ENCODE measurements at regions not wholly inside any gene's neighbourhood (a gene's known extent, or its start where the extent isn't known, plus 50 kb on each side); places are given as distances from the start of the nearest gene placed in this dataset.

- H3K9me3 ChIP-seq (replicated peaks; ENCODE audit: control insufficient read depth, insufficient read depth, low read depth, low read length): no peaks in the 10 kb centered on the region
- intact Hi-C loops (cut with micrococcal nuclease): no loop called here
- H3K36me3 ChIP-seq (ENCODE audit: control insufficient read depth, insufficient read depth, low read length): no peaks in the 10 kb centered on the region
- no peak for DNase-seq (ENCODE audit: extremely low read depth in 1 of 4, low spot score in 3 of 4)
- no peaks in the 10 kb centered on the region for H3K4me1 ChIP-seq (replicated peaks in 1 of 2; ENCODE audit: control insufficient read depth in 2 of 2, insufficient read depth in 2 of 2, low read length in 2 of 2)
- H3K9ac ChIP-seq (ENCODE audit: insufficient read depth in 1 of 2, low read depth in 2 of 2, low read length in 2 of 2): no peak overlapping the region
- no TSS peak for BruUV-seq (replicated peaks)
- H3K79me2 ChIP-seq (ENCODE audit: control insufficient read depth, insufficient read depth, low read length): no peaks in the 10 kb centered on the region
- no peak overlapping the region for H3K4me2 ChIP-seq (ENCODE audit: insufficient read depth, low read length)
- H3K27me3 ChIP-seq (ENCODE audit: control insufficient read depth in 2 of 2, insufficient read depth in 2 of 2, low read length in 2 of 2): no peaks in the 10 kb centered on the region
- H3K27ac ChIP-seq (ENCODE audit: extremely low read depth, low read depth, low read length): no peak overlapping the region
- WGBS (ENCODE audit: insufficient coverage, low coverage, missing lambda C conversion rate): 0% methylated on average over 1 of the region's 1 CpG
- no peaks in the 10 kb centered on the region for H3K9me1 ChIP-seq (ENCODE audit: control insufficient read depth, insufficient read depth, low read length)
- ChIA-PET CTCF (ENCODE audit: low intra/inter-chr PET ratio) (no interaction called here), POLR2A (no interaction called here)
- in situ Hi-C loops (cut with MboI): no loop called here
- no peak overlapping the region for H2AFZ ChIP-seq (ENCODE audit: low read depth, low read length)
- H3K4me3 ChIP-seq: no peak overlapping the region
- no peak for FAIRE-seq
- no peaks in the 10 kb centered on the region for H4K20me1 ChIP-seq (replicated peaks; ENCODE audit: control insufficient read depth, insufficient read depth, low read length)
- TF ChIP-seq NEUROD1 (IDR thresholded peaks at IDR 0.05; ENCODE audit: borderline replicate concordance, low read depth, low read length, partially characterized antibody) (no peak), NR2C1 (IDR thresholded peaks at IDR 0.05) (no peak), NR2C1 (tag; IDR thresholded peaks at IDR 0.05) (no peak), ZNF408 (CRISPR knock-in tag; IDR thresholded peaks at IDR 0.05; ENCODE audit: low read depth) (no peak), NCOR1 (IDR thresholded peaks at IDR 0.05) (no peak), NFRKB (IDR thresholded peaks at IDR 0.05; ENCODE audit: low read depth) (no peak), NR3C1 (CRISPR knock-in tag; IDR thresholded peaks at IDR 0.05) (no peak), YY1 (IDR thresholded peaks at IDR 0.05; ENCODE audit: borderline replicate concordance in 1 of 3, control insufficient read depth in 1 of 3, extremely low read depth in 1 of 3, insufficient read depth in 3 of 3, insufficient read length in 1 of 3, insufficient replicate concordance in 2 of 3, low read depth in 1 of 3, low read length in 2 of 3) (no peak), ZNF445 (CRISPR knock-in tag; IDR thresholded peaks at IDR 0.05; ENCODE audit: low read depth) (no peak), TCF7 (IDR thresholded peaks at IDR 0.05; ENCODE audit: borderline replicate concordance) (no peak), CREM (IDR thresholded peaks at IDR 0.05; ENCODE audit: low read depth) (no peak), EGR1 (conservative IDR thresholded peaks at IDR 0.05) (no peak), EHMT2 (IDR thresholded peaks at IDR 0.05) (no peak), TAF7 (tag; IDR thresholded peaks at IDR 0.05) (no peak), RFX5 (IDR thresholded peaks at IDR 0.05; ENCODE audit: low read depth, low read length) (no peak)
- TF ChIP-seq, protein P1, sequence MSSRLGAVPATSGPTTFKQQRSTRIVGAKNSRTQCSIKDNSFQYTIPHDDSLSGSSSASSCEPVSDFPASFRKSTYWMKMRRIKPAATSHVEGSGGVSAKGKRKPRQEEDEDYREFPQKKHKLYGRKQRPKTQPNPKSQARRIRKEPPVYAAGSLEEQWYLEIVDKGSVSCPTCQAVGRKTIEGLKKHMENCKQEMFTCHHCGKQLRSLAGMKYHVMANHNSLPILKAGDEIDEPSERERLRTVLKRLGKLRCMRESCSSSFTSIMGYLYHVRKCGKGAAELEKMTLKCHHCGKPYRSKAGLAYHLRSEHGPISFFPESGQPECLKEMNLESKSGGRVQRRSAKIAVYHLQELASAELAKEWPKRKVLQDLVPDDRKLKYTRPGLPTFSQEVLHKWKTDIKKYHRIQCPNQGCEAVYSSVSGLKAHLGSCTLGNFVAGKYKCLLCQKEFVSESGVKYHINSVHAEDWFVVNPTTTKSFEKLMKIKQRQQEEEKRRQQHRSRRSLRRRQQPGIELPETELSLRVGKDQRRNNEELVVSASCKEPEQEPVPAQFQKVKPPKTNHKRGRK (tag; IDR thresholded peaks at IDR 0.05): no peak
- no peak for ATAC-seq
Measured at GRCh38 chr11:101738452-101738851, 154.6 kb upstream of the TRPC6 start.

All from K562 (cell line).